ENCODE measurements at regions not wholly inside any gene's neighbourhood (a gene's known extent, or its start where the extent isn't known, plus 50 kb on each side); places are given as distances from the start of the nearest gene placed in this dataset.

- TF ChIP-seq CTCF (IDR thresholded peaks at IDR 0.05; ENCODE audit: insufficient read depth, low read length) (no peak), GABPA (IDR thresholded peaks at IDR 0.05; ENCODE audit: low read depth) (no peak), SPI1 (IDR thresholded peaks at IDR 0.05; ENCODE audit: borderline replicate concordance, low read depth) (no peak), REST (IDR thresholded peaks at IDR 0.05; ENCODE audit: insufficient replicate concordance, low read depth) (no peak), POLR2AphosphoS5 (IDR thresholded peaks at IDR 0.05; ENCODE audit: low read depth) (no peak)
- no peak for DNase-seq (ENCODE audit: low read depth in 1 of 2, low spot score in 1 of 2)
- Histone ChIP-seq H3K4me3 (replicated peaks; ENCODE audit: insufficient read depth, low read length) (no peak overlapping the region), H3K27me3 (ENCODE audit: insufficient read depth, poor library complexity, severe bottlenecking) (no peaks in the 10 kb centered on the region), H3K27ac (replicated peaks) (no peak overlapping the region)
These were observed 144.6 kb upstream of the VCX3A start for GRCh38 chrX:6679550-6679949.

DNA sequence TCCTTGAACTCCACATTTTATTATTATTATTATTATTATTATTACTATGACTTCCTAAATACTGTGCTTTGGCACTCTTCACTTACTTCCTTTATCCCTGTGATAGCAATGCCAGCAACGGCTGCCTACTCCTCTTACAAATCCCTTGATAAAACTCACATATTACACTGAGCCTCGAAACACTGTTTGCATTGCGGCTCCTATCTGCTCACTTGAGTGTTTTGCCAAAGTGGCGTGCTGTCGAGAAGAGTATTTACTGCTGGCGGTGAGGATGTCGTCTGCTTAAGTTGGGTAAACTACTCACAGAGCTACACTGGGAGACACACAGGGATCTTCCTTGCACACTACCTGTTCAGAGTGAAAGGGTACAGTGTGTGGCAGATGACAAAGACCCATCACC lies 143.4 kb upstream of the VCX3A start:
- no peak overlapping the region for H3K4me3 ChIP-seq (replicated peaks; ENCODE audit: insufficient read depth, low read length)
- no peak for DNase-seq (ENCODE audit: low read depth in 1 of 2, low spot score in 1 of 2)
- no peak for TF ChIP-seq CTCF (IDR thresholded peaks at IDR 0.05; ENCODE audit: insufficient read depth, low read length)
- TF ChIP-seq GABPA (IDR thresholded peaks at IDR 0.05; ENCODE audit: low read depth), result no peak
- TF ChIP-seq POLR2AphosphoS5 (IDR thresholded peaks at IDR 0.05; ENCODE audit: low read depth), result no peak
- no peak for TF ChIP-seq SPI1 (IDR thresholded peaks at IDR 0.05; ENCODE audit: borderline replicate concordance, low read depth)
- no peak for TF ChIP-seq REST (IDR thresholded peaks at IDR 0.05; ENCODE audit: insufficient replicate concordance, low read depth)
- no peaks in the 10 kb centered on the region for H3K27me3 ChIP-seq (ENCODE audit: insufficient read depth, poor library complexity, severe bottlenecking)
- H3K27ac ChIP-seq (replicated peaks), result no peak overlapping the region

DNA sequence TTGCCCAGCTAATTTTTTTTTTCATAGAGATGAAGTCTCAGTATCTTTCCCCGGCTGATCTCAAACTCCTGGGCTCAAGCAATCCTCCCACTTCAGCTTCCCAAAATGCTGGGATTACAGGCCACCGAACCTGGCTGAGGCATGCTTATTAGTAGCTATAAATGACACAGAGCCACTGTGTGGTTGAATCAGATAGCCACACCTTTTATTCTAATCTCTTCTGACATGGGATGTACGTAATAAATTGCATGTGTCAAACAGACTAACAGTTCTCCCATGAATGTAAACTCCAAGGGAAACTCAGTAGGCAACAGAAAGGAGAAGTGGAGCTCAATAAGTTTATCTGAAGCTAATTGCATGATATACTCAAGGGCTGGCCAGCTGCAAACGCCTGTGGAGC lies 139.8 kb upstream of the VCX3A start:
- DNase-seq (ENCODE audit: low read depth in 1 of 2, low spot score in 1 of 2), result no peak
- H3K27ac ChIP-seq (replicated peaks), result no peak overlapping the region
- TF ChIP-seq GABPA (IDR thresholded peaks at IDR 0.05; ENCODE audit: low read depth) (no peak), REST (IDR thresholded peaks at IDR 0.05; ENCODE audit: insufficient replicate concordance, low read depth) (no peak), CTCF (IDR thresholded peaks at IDR 0.05; ENCODE audit: insufficient read depth, low read length) (no peak), POLR2AphosphoS5 (IDR thresholded peaks at IDR 0.05; ENCODE audit: low read depth) (no peak), SPI1 (IDR thresholded peaks at IDR 0.05; ENCODE audit: borderline replicate concordance, low read depth) (no peak)
- H3K4me3 ChIP-seq (replicated peaks; ENCODE audit: insufficient read depth, low read length), result no peak overlapping the region
- no peaks in the 10 kb centered on the region for H3K27me3 ChIP-seq (ENCODE audit: insufficient read depth, poor library complexity, severe bottlenecking)
